AG09309 (cell line): ENCODE measurements at regions not wholly inside any gene's neighbourhood (a gene's known extent, or its start where the extent isn't known, plus 50 kb on each side); places are given as distances from the start of the nearest gene placed in this dataset.

ENCODE experiments used
- DNase-seq: peaks from one replicate; pipeline ENCODE4 v3.0.0-alpha.2; 2010; ENCODE audit warnings: low read depth
- H3K4me3 ChIP-seq: 2 replicates; pipeline ENCODE4 v1.5.1; 2011; ENCODE audit warnings: mild to moderate bottlenecking, low read depth, low read length, moderate library complexity; ENCODE audit not compliant: control insufficient read depth
- CTCF ChIP-seq: IDR thresholded peaks from 2 replicates; pipeline ENCODE4 v1.5.1; 2011; ENCODE audit warnings: mild to moderate bottlenecking, low read depth, low read length, inconsistent platforms; ENCODE audit not compliant: insufficient read depth, control insufficient read depth; ENCODE audit errors: missing control alignments

- no peak for TF ChIP-seq CTCF
- no peak for DNase-seq
- no peak overlapping the region for H3K4me3 ChIP-seq
These were observed 71.4 kb upstream of the HHIP start for GRCh38 chr4:144574509-144574908.

GRCh38 chr4:144575181-144575580 is 70.8 kb upstream of the HHIP start:
- DNase-seq, result no peak
- no peak overlapping the region for H3K4me3 ChIP-seq
- peak; percentile 14 for TF ChIP-seq CTCF

DNA sequence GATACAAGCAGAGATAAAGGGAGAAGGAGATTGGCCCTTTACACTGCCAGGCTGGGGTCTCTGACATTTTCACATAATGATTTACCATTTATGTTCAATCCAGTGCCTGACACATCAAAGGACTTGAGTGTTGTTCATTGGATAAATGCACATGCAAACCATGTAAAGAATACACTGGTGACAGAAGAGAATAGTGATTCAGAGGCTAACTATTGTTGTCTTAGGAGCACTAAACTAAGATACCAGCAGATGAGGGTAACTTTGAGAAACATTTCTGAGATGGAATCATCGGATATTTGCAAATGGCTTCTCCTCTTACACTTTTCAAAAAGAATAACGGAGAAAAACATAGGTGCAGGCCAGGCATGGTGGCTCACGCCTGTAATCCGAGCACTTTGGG is 67.3 kb upstream of the HHIP start:
- no peak for DNase-seq
- H3K4me3 ChIP-seq, result no peak overlapping the region
- no peak for TF ChIP-seq CTCF

DNA sequence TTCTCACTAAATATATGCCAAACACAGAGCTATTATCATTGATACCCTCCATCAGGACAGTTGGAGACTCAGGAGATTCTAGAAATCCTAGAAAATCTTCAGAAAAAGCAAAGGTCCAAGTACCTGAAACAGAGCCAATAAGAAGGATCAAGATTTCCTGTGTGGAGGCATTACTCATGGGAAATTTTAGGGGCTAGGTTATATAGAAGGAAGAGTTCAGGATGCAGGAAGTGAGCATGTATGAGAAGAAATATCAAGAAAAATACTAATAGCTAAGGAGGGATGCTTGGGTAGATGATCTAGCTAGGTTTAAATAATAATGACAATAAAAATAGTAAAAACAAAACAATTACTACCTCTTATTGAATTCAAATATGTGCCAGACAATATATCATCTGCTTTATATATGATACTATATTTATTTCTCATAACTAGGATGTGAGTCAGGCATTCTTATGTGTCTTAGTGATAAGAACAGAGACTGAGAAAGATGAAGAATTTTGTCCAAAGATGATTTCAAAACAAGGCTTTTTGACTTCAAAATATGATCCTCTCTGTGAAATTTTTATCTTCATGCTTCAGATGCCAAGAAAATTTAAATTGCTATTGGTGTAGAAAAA is 66.4 kb upstream of the HHIP start:
- H3K4me3 ChIP-seq, result no peak overlapping the region
- no peak for TF ChIP-seq CTCF
- DNase-seq, result peak; percentile 18

DNA sequence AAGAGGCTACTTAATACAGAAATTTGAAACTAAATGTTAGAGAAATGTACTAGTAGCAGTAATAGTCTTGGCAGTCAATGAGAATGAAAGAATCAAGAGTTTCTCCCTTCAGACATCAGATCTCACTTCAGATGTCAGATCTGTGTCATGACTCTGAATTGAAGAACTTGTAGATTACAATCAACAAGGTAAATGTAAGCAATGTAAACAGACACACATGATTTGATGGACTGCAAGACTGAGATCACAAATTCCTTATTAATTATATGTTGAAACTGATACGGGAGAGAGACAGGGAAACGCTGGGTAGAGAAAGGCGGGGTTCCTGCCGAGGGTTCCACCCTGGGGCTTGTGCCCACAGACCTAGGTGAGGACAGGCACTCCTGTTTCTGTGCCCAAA is 65.5 kb upstream of the HHIP start:
- DNase-seq, result no peak
- H3K4me3 ChIP-seq, result no peak overlapping the region
- no peak for TF ChIP-seq CTCF

GRCh38 chr4:144582105-144582850 is 63.7 kb upstream of the HHIP start:
- no peak overlapping the region for H3K4me3 ChIP-seq
- TF ChIP-seq CTCF, result no peak
- no peak for DNase-seq
